ENCODE measurements at regions not wholly inside any gene's neighbourhood (a gene's known extent, or its start where the extent isn't known, plus 50 kb on each side); places are given as distances from the start of the nearest gene placed in this dataset.

- Mint-ChIP-seq H3K27me3 (peaks cover 3% of the 10 kb centered on the region), H3K4me3 (no peak overlapping the region), H3K27ac (no peak overlapping the region), H3K36me3 (no peaks in the 10 kb centered on the region), H3K4me1 (no peaks in the 10 kb centered on the region), H3K9me3 (no peaks in the 10 kb centered on the region)
- CTCF ChIA-PET: no interaction called here
- DNase-seq: no peak
Measured at GRCh38 chr16:85502357-85502756, 110.8 kb upstream of the GSE1 start.

- CTCF ChIA-PET: interaction anchor here (0.9 kb wide), 1 partner anchor 13 kb away, joined by 3 read pairs; no protein-coding TSS in a partner anchor
Measured at GRCh38 chr16:85503679-85504231, 109.4 kb upstream of the GSE1 start.

GRCh38 chr16:85504242-85504641 is 108.9 kb upstream of the GSE1 start:
- Mint-ChIP-seq H3K27me3 (no peaks in the 10 kb centered on the region), H3K4me1 (no peaks in the 10 kb centered on the region), H3K27ac (no peak overlapping the region), H3K36me3 (no peaks in the 10 kb centered on the region), H3K9me3 (no peaks in the 10 kb centered on the region), H3K4me3 (no peak overlapping the region)
- CTCF ChIA-PET: no interaction called here
- DNase-seq: no peak

More at GRCh38 chr16:85503679-85504231, 109.4 kb upstream of the GSE1 start:
- Mint-ChIP-seq H3K9me3 (no peaks in the 10 kb centered on the region), H3K4me1 (no peaks in the 10 kb centered on the region), H3K27ac (no peak overlapping the region), H3K4me3 (no peak overlapping the region), H3K27me3 (peaks cover 2% of the 10 kb centered on the region), H3K36me3 (no peaks in the 10 kb centered on the region)
- DNase-seq: no peak

GRCh38 chr16:85505794-85506634 is 107.1 kb upstream of the GSE1 start:
- no peak for DNase-seq
- Mint-ChIP-seq H3K4me1 (no peaks in the 10 kb centered on the region), H3K27ac (no peak overlapping the region), H3K4me3 (no peak overlapping the region), H3K27me3 (peaks cover 8% of the 10 kb centered on the region), H3K9me3 (no peaks in the 10 kb centered on the region), H3K36me3 (no peaks in the 10 kb centered on the region)
- CTCF ChIA-PET: interaction anchor here (1.1 kb wide), 1 partner anchor 84 kb away, joined by 4 read pairs; no protein-coding TSS in a partner anchor

- H3K27me3 Mint-ChIP-seq: peaks cover 9% of the 10 kb centered on the region
Measured at GRCh38 chr16:85506635-85506911, 106.5 kb upstream of the GSE1 start.

GRCh38 chr16:85507342-85507741 is 105.8 kb upstream of the GSE1 start:
- Mint-ChIP-seq H3K27ac (no peak overlapping the region), H3K27me3 (peaks cover 9% of the 10 kb centered on the region)

More at GRCh38 chr16:85506635-85506911, 106.5 kb upstream of the GSE1 start:
- Mint-ChIP-seq H3K9me3 (no peaks in the 10 kb centered on the region), H3K27ac (no peak overlapping the region), H3K4me1 (no peaks in the 10 kb centered on the region), H3K4me3 (no peak overlapping the region), H3K36me3 (no peaks in the 10 kb centered on the region)
- CTCF ChIA-PET: interaction anchor here (1.1 kb wide), 1 partner anchor 85 kb away, joined by 4 read pairs; no protein-coding TSS in a partner anchor
- no peak for DNase-seq

GRCh38 chr16:85508388-85508787 is 104.7 kb upstream of the GSE1 start:
- Mint-ChIP-seq H3K36me3 (no peaks in the 10 kb centered on the region), H3K9me3 (no peaks in the 10 kb centered on the region), H3K4me3 (no peak overlapping the region), H3K27me3 (peaks cover 12% of the 10 kb centered on the region), H3K4me1 (no peaks in the 10 kb centered on the region), H3K27ac (no peak overlapping the region)
- DNase-seq: no peak
- CTCF ChIA-PET: no interaction called here

More at GRCh38 chr16:85507342-85507741, 105.8 kb upstream of the GSE1 start:
- CTCF ChIA-PET: no interaction called here
- H3K4me3 Mint-ChIP-seq: no peak overlapping the region
- H3K36me3 Mint-ChIP-seq: no peaks in the 10 kb centered on the region
- no peaks in the 10 kb centered on the region for H3K4me1 Mint-ChIP-seq
- DNase-seq: no peak
- no peaks in the 10 kb centered on the region for H3K9me3 Mint-ChIP-seq

GRCh38 chr16:85508993-85509392 is 104.1 kb upstream of the GSE1 start:
- Mint-ChIP-seq H3K4me1 (no peaks in the 10 kb centered on the region), H3K27ac (no peak overlapping the region), H3K36me3 (no peaks in the 10 kb centered on the region), H3K27me3 (peaks cover 13% of the 10 kb centered on the region), H3K9me3 (no peaks in the 10 kb centered on the region), H3K4me3 (no peak overlapping the region)
- DNase-seq: no peak
- CTCF ChIA-PET: no interaction called here

GRCh38 chr16:85510041-85510659 is 103.0 kb upstream of the GSE1 start:
- Mint-ChIP-seq H3K9me3 (no peaks in the 10 kb centered on the region), H3K4me3 (no peak overlapping the region), H3K4me1 (no peaks in the 10 kb centered on the region), H3K27me3 (peaks cover 13% of the 10 kb centered on the region), H3K27ac (no peak overlapping the region), H3K36me3 (no peaks in the 10 kb centered on the region)
- DNase-seq: no peak
- CTCF ChIA-PET: no interaction called here

- no peak overlapping the region for H3K4me3 Mint-ChIP-seq
- DNase-seq: no peak
Measured at GRCh38 chr16:85511938-85512807, 100.9 kb upstream of the GSE1 start.

GRCh38 chr16:85512808-85513115 is 100.4 kb upstream of the GSE1 start:
- no peak overlapping the region for H3K27ac Mint-ChIP-seq
- no peaks in the 10 kb centered on the region for H3K36me3 Mint-ChIP-seq
- no peaks in the 10 kb centered on the region for H3K4me1 Mint-ChIP-seq
- H3K4me3 Mint-ChIP-seq: no peak overlapping the region
- H3K9me3 Mint-ChIP-seq: no peaks in the 10 kb centered on the region
- CTCF ChIA-PET: interaction anchor here (1.6 kb wide), 1 partner anchor 17 kb away, joined by 4 read pairs; no protein-coding TSS in a partner anchor
- no peak for DNase-seq
- H3K27me3 Mint-ChIP-seq: peaks cover 13% of the 10 kb centered on the region

More at GRCh38 chr16:85511938-85512807, 100.9 kb upstream of the GSE1 start:
- Mint-ChIP-seq H3K27ac (no peak overlapping the region), H3K36me3 (no peaks in the 10 kb centered on the region), H3K27me3 (peaks cover 13% of the 10 kb centered on the region), H3K4me1 (no peaks in the 10 kb centered on the region), H3K9me3 (no peaks in the 10 kb centered on the region)
- CTCF ChIA-PET: interaction anchor here (1.6 kb wide), 1 partner anchor 18 kb away, joined by 4 read pairs; no protein-coding TSS in a partner anchor

GRCh38 chr16:85513180-85513579 is 99.9 kb upstream of the GSE1 start:
- Mint-ChIP-seq H3K36me3 (no peaks in the 10 kb centered on the region), H3K4me3 (no peak overlapping the region), H3K27ac (no peak overlapping the region), H3K9me3 (no peaks in the 10 kb centered on the region), H3K4me1 (no peaks in the 10 kb centered on the region), H3K27me3 (peaks cover 13% of the 10 kb centered on the region)
- CTCF ChIA-PET: interaction anchor here (1.6 kb wide), 1 partner anchor 17 kb away, joined by 4 read pairs; no protein-coding TSS in a partner anchor
- DNase-seq: no peak

GRCh38 chr16:85513649-85514048 is 99.5 kb upstream of the GSE1 start:
- H3K4me1 Mint-ChIP-seq: no peaks in the 10 kb centered on the region
- DNase-seq: no peak
- CTCF ChIA-PET: no interaction called here
- no peak overlapping the region for H3K27ac Mint-ChIP-seq
- no peak overlapping the region for H3K4me3 Mint-ChIP-seq
- no peaks in the 10 kb centered on the region for H3K36me3 Mint-ChIP-seq
- peaks cover 13% of the 10 kb centered on the region for H3K27me3 Mint-ChIP-seq
- H3K9me3 Mint-ChIP-seq: no peaks in the 10 kb centered on the region

GRCh38 chr16:85514295-85514597 is 98.9 kb upstream of the GSE1 start:
- no peaks in the 10 kb centered on the region for H3K9me3 Mint-ChIP-seq
- no peaks in the 10 kb centered on the region for H3K4me1 Mint-ChIP-seq
- CTCF ChIA-PET: no interaction called here
- no peak for DNase-seq
- no peaks in the 10 kb centered on the region for H3K36me3 Mint-ChIP-seq
- H3K27me3 Mint-ChIP-seq: peaks cover 13% of the 10 kb centered on the region
- H3K4me3 Mint-ChIP-seq: no peak overlapping the region
- H3K27ac Mint-ChIP-seq: no peak overlapping the region
